WTC11 (cell line): ENCODE measurements at regions not wholly inside any gene's neighbourhood (a gene's known extent, or its start where the extent isn't known, plus 50 kb on each side); places are given as distances from the start of the nearest gene placed in this dataset.

Source experiments
- ATAC-seq: fragments of 200-7000 bp; cut with Tn5 transposase; 2 replicates; pipeline ENCODE4 v1.10.0; 2021; ENCODE audit warnings: mild to moderate bottlenecking, moderate library complexity
- CTCF ChIA-PET: fragments of 300-600 bp; sonication (Branson Sonifier 250); formaldehyde crosslinking; loops from one replicate; lab custom pipeline; 2021; ENCODE audit warnings: antibody characterized with exemption; lab: Charles Lee
- POLR2A ChIA-PET: fragments of 350-600 bp; sonication (Branson Sonifier 250); formaldehyde crosslinking; loops from one replicate; lab custom pipeline; 2021; ENCODE audit warnings: antibody characterized with exemption; lab: Charles Lee
- DNase-seq: peaks from one replicate; pipeline ENCODE4 v3.0.0; 2021; ENCODE audit warnings: low spot score
- H3K27ac Mint-ChIP-seq: 2 replicates; pipeline ENCODE4 v1.8.0; 2021; ENCODE audit warnings: mixed read lengths
- H3K27me3 Mint-ChIP-seq: 2 replicates; pipeline ENCODE4 v1.8.0; 2021; ENCODE audit warnings: low read depth, mild to moderate bottlenecking, moderate library complexity, mixed read lengths
- H3K36me3 Mint-ChIP-seq: 2 replicates; pipeline ENCODE4 v1.8.0; 2021; ENCODE audit warnings: mixed read lengths
- H3K4me1 Mint-ChIP-seq: 2 replicates; pipeline ENCODE4 v1.8.0; 2022; ENCODE audit warnings: mixed read lengths
- H3K4me3 Mint-ChIP-seq: 2 replicates; pipeline ENCODE4 v1.8.0; 2021; ENCODE audit warnings: mild to moderate bottlenecking, moderate library complexity, mixed read lengths
- H3K9me3 Mint-ChIP-seq: 2 replicates; pipeline ENCODE4 v1.8.0; 2021; ENCODE audit warnings: mixed read lengths
- ATF2 ChIP-seq: sonication (generic); formaldehyde crosslinking; IDR thresholded peaks from 2 replicates; pipeline ENCODE4 v1.8.1; 2022; ENCODE audit warnings: low read depth, missing genetic modification reagents, borderline replicate concordance
- ATF3 ChIP-seq: sonication (generic); formaldehyde crosslinking; conservative IDR thresholded peaks from 2 replicates; pipeline ENCODE4 v1.8.1; 2022; ENCODE audit warnings: mild to moderate bottlenecking, missing genetic modification reagents
- ELF4 ChIP-seq: sonication (generic); formaldehyde crosslinking; IDR thresholded peaks from 2 replicates; pipeline ENCODE4 v1.8.1; 2022; ENCODE audit warnings: low read depth, mild to moderate bottlenecking, moderate library complexity, missing genetic modification reagents
- FOXP1 ChIP-seq: sonication (generic); formaldehyde crosslinking; IDR thresholded peaks from 2 replicates; pipeline ENCODE4 v1.8.0; 2022; ENCODE audit warnings: missing genetic modification reagents, mild to moderate bottlenecking, moderate library complexity, borderline replicate concordance
- MLX ChIP-seq: sonication (generic); formaldehyde crosslinking; IDR thresholded peaks from 2 replicates; pipeline ENCODE4 v1.8.1; 2023; ENCODE audit warnings: mild to moderate bottlenecking, missing genetic modification reagents, moderate library complexity
- NFE2L1 ChIP-seq: sonication (generic); formaldehyde crosslinking; IDR thresholded peaks from 2 replicates; pipeline ENCODE4 v1.8.1; 2023; ENCODE audit warnings: missing genetic modification reagents
- NFYB ChIP-seq: sonication (generic); formaldehyde crosslinking; conservative IDR thresholded peaks from 2 replicates; pipeline ENCODE4 v1.8.0; 2022; ENCODE audit warnings: low read depth, missing genetic modification reagents
- NR1H2 ChIP-seq: sonication (generic); formaldehyde crosslinking; IDR thresholded peaks from 2 replicates; pipeline ENCODE4 v1.9.0; 2021; ENCODE audit warnings: mild to moderate bottlenecking, moderate library complexity, missing genetic modification reagents
- OVOL2 ChIP-seq: fragments of 250-450 bp; sonication (Bioruptor Pico); IDR thresholded peaks from 2 replicates; pipeline ENCODE4 v1.9.0; 2021; ENCODE audit warnings: mild to moderate bottlenecking, borderline replicate concordance
- PRDM15 ChIP-seq: sonication (generic); formaldehyde crosslinking; IDR thresholded peaks from 2 replicates; pipeline ENCODE4 v1.8.0; 2022; ENCODE audit warnings: missing genetic modification reagents
- RELA ChIP-seq: sonication (generic); formaldehyde crosslinking; IDR thresholded peaks from 2 replicates; pipeline ENCODE4 v1.8.1; 2022; ENCODE audit warnings: missing genetic modification reagents, mild to moderate bottlenecking, borderline replicate concordance
- SMAD3 ChIP-seq: sonication (generic); formaldehyde crosslinking; IDR thresholded peaks from 2 replicates; pipeline ENCODE4 v1.8.0; 2022; ENCODE audit warnings: missing genetic modification reagents, mild to moderate bottlenecking, borderline replicate concordance
- ZMAT4 ChIP-seq: fragments of 250-450 bp; sonication (Bioruptor Pico); IDR thresholded peaks from 2 replicates; pipeline ENCODE4 v1.9.0; 2021; ENCODE audit warnings: mild to moderate bottlenecking
- ZNF138 ChIP-seq: sonication (generic); formaldehyde crosslinking; conservative IDR thresholded peaks from 2 replicates; pipeline ENCODE4 v1.8.1; 2022; ENCODE audit warnings: mild to moderate bottlenecking, moderate library complexity, missing genetic modification reagents
- ZNF232 ChIP-seq: sonication (generic); formaldehyde crosslinking; IDR thresholded peaks from 2 replicates; pipeline ENCODE4 v1.8.0; 2022; ENCODE audit warnings: mild to moderate bottlenecking, missing genetic modification reagents
- ZNF263 ChIP-seq: sonication (generic); formaldehyde crosslinking; IDR thresholded peaks from 2 replicates; pipeline ENCODE4 v1.8.1; 2022; ENCODE audit warnings: low read depth, mild to moderate bottlenecking, moderate library complexity, missing genetic modification reagents
- ZNF396 ChIP-seq: fragments of 250-450 bp; sonication (Bioruptor Pico); IDR thresholded peaks from 2 replicates; pipeline ENCODE4 v1.8.0; 2021; ENCODE audit warnings: mild to moderate bottlenecking, moderate library complexity, borderline replicate concordance
- ZNF416 ChIP-seq: fragments of 250-450 bp; sonication (Bioruptor Pico); IDR thresholded peaks from 2 replicates; pipeline ENCODE4 v1.9.0; 2021; ENCODE audit warnings: mild to moderate bottlenecking, inconsistent platforms
- TF ChIP-seq, protein P1 (sequence below): fragments of 250-450 bp; sonication (Bioruptor Pico); IDR thresholded peaks from 2 replicates; pipeline ENCODE4 v1.9.0; 2021; ENCODE audit warnings: moderate library complexity, mild to moderate bottlenecking, inconsistent platforms, borderline replicate concordance
- TF ChIP-seq, protein P2 (sequence below): sonication (generic); formaldehyde crosslinking; IDR thresholded peaks from 2 replicates; pipeline ENCODE4 v1.8.1; 2023; ENCODE audit warnings: mild to moderate bottlenecking, missing genetic modification reagents, borderline replicate concordance
- TF ChIP-seq, protein P3 (sequence below): sonication (generic); formaldehyde crosslinking; IDR thresholded peaks from 2 replicates; pipeline ENCODE4 v1.8.1; 2023; ENCODE audit warnings: mild to moderate bottlenecking, missing genetic modification reagents

DNA sequence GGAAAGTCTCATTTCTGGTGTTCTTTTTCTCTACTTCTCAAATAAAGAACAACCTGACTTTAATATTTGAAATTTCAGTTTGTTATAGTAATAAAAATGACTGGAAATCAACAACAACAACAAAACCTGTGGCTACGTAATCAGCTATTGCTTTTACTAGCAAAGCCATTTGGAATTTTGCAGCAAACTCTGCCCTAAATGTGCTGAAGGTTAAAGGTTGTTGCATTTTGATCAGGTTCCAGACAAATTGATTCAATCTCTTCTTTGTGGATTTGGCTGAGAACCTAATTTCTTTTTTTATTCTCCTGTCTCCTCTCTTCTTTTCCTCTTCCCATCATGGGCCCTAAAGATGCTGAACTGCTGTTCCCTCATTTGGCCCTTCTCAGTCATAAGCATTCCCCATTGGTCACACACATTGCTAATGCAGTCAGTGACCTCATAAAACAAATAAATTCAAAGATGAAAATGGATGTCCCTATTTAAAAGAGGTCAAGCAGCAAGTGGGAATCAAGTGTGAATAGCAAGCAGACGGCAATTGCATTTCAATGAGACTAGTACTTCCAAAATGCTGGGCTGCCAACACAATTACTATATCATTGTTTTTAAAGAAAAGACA, 795.1 kb upstream of the CDH8 start (continued):
- TF ChIP-seq ZNF416 (no peak), ATF3 (no peak), ZNF232 (CRISPR knock-in tag) (no peak)

GRCh38 chr16:62829607-62830006, 793.4 kb upstream of the CDH8 start:
- Mint-ChIP-seq H3K4me3 (no peak overlapping the region), H3K27ac (no peak overlapping the region), H3K36me3 (no peaks in the 10 kb centered on the region), H3K9me3 (no peaks in the 10 kb centered on the region), H3K4me1 (peaks cover 25% of the 10 kb centered on the region), H3K27me3 (no peaks in the 10 kb centered on the region)
- DNase-seq: no peak
- ATAC-seq: no peak
- CTCF ChIA-PET: no interaction called here
- TF ChIP-seq MLX (CRISPR knock-in tag): no peak
- TF ChIP-seq NFE2L1 (CRISPR knock-in tag): no peak
- no peak for TF ChIP-seq ZNF396 (CRISPR knock-in tag)
- no peak for TF ChIP-seq ZMAT4 (CRISPR knock-in tag)
- no peak for TF ChIP-seq ATF2 (CRISPR knock-in tag)
- TF ChIP-seq OVOL2: no peak
- no peak for TF ChIP-seq FOXP1 (CRISPR knock-in tag)
- no peak for TF ChIP-seq ZNF416
- TF ChIP-seq ELF4: no peak
- TF ChIP-seq SMAD3 (CRISPR knock-in tag): no peak
- TF ChIP-seq, protein P1, sequence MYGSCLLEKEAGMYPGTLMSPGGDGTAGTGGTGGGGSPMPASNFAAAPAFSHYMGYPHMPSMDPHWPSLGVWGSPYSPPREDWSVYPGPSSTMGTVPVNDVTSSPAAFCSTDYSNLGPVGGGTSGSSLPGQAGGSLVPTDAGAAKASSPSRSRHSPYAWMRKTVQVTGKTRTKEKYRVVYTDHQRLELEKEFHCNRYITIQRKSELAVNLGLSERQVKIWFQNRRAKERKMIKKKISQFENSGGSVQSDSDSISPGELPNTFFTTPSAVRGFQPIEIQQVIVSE (CRISPR knock-in tag): no peak
- TF ChIP-seq, protein P2, sequence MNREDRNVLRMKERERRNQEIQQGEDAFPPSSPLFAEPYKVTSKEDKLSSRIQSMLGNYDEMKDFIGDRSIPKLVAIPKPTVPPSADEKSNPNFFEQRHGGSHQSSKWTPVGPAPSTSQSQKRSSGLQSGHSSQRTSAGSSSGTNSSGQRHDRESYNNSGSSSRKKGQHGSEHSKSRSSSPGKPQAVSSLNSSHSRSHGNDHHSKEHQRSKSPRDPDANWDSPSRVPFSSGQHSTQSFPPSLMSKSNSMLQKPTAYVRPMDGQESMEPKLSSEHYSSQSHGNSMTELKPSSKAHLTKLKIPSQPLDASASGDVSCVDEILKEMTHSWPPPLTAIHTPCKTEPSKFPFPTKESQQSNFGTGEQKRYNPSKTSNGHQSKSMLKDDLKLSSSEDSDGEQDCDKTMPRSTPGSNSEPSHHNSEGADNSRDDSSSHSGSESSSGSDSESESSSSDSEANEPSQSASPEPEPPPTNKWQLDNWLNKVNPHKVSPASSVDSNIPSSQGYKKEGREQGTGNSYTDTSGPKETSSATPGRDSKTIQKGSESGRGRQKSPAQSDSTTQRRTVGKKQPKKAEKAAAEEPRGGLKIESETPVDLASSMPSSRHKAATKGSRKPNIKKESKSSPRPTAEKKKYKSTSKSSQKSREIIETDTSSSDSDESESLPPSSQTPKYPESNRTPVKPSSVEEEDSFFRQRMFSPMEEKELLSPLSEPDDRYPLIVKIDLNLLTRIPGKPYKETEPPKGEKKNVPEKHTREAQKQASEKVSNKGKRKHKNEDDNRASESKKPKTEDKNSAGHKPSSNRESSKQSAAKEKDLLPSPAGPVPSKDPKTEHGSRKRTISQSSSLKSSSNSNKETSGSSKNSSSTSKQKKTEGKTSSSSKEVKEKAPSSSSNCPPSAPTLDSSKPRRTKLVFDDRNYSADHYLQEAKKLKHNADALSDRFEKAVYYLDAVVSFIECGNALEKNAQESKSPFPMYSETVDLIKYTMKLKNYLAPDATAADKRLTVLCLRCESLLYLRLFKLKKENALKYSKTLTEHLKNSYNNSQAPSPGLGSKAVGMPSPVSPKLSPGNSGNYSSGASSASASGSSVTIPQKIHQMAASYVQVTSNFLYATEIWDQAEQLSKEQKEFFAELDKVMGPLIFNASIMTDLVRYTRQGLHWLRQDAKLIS (CRISPR knock-in tag): no peak
- no peak for TF ChIP-seq NR1H2 (CRISPR knock-in tag)
- POLR2A ChIA-PET: no interaction called here

GRCh38 chr16:62829084-62829483, 792.8 kb upstream of the CDH8 start:
- POLR2A ChIA-PET: no interaction called here
- no peaks in the 10 kb centered on the region for H3K36me3 Mint-ChIP-seq
- H3K4me1 Mint-ChIP-seq: peaks cover 25% of the 10 kb centered on the region
- no peaks in the 10 kb centered on the region for H3K27me3 Mint-ChIP-seq
- DNase-seq (no peak), ATAC-seq (no peak)
- no peak overlapping the region for H3K27ac Mint-ChIP-seq
- CTCF ChIA-PET: no interaction called here
- no peaks in the 10 kb centered on the region for H3K9me3 Mint-ChIP-seq
- H3K4me3 Mint-ChIP-seq: no peak overlapping the region
- TF ChIP-seq ZNF263 (CRISPR knock-in tag): no peak
- no peak for TF ChIP-seq PRDM15 (CRISPR knock-in tag)
- no peak for TF ChIP-seq NFYB (CRISPR knock-in tag)
- no peak for TF ChIP-seq ZNF138 (CRISPR knock-in tag)
- TF ChIP-seq, protein P3, sequence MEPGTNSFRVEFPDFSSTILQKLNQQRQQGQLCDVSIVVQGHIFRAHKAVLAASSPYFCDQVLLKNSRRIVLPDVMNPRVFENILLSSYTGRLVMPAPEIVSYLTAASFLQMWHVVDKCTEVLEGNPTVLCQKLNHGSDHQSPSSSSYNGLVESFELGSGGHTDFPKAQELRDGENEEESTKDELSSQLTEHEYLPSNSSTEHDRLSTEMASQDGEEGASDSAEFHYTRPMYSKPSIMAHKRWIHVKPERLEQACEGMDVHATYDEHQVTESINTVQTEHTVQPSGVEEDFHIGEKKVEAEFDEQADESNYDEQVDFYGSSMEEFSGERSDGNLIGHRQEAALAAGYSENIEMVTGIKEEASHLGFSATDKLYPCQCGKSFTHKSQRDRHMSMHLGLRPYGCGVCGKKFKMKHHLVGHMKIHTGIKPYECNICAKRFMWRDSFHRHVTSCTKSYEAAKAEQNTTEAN (CRISPR knock-in tag): no peak
- no peak for TF ChIP-seq RELA (CRISPR knock-in tag)
